HG03097 (cell line): ENCODE measurements at regions not wholly inside any gene's neighbourhood (a gene's known extent, or its start where the extent isn't known, plus 50 kb on each side); places are given as distances from the start of the nearest gene placed in this dataset.
"Not testable (repeated sequence)": the region's sequence is repeated elsewhere in the genome, so short reads cannot be mapped to it uniquely, and the experiment has no call there.

Source experiments
- ATAC-seq: cut with Tn5 transposase; IDR thresholded peaks from one replicate; pipeline ENCODE4 v1.9.1; 2021; ENCODE audit not compliant: unreplicated experiment, low FRiP score

- no peak for ATAC-seq
Observed at GRCh38 chr13:58463841-58464240, 832.3 kb downstream of the PCDH17 start.

GRCh38 chr13:58467176-58467575, 835.6 kb downstream of the PCDH17 start:
- ATAC-seq = no peak

GRCh38 chr13:58472483-58472882, 840.9 kb downstream of the PCDH17 start:
- no peak for ATAC-seq

GRCh38 chr13:58474581-58474980, 843.0 kb downstream of the PCDH17 start:
- ATAC-seq = no peak

- ATAC-seq = no peak
Observed at GRCh38 chr13:58476206-58476918, 844.8 kb downstream of the PCDH17 start.

GRCh38 chr13:58478858-58479257, 847.3 kb downstream of the PCDH17 start:
- no peak for ATAC-seq

GRCh38 chr13:58480061-58480460, 848.5 kb downstream of the PCDH17 start:
- ATAC-seq = no peak

- ATAC-seq = no peak
Observed at GRCh38 chr13:58488251-58488650, 856.7 kb downstream of the PCDH17 start.

GRCh38 chr13:58495668-58496067, 864.1 kb downstream of the PCDH17 start:
- ATAC-seq = no peak

- no peak for ATAC-seq
Observed at GRCh38 chr13:58500938-58501337, 869.4 kb downstream of the PCDH17 start.

- ATAC-seq = not testable (repeated sequence)
Observed at GRCh38 chr13:58504202-58504700, 872.7 kb downstream of the PCDH17 start.

GRCh38 chr13:58505262-58505920, 873.8 kb downstream of the PCDH17 start:
- not testable (repeated sequence) for ATAC-seq

GRCh38 chr13:58528351-58528750, 896.8 kb downstream of the PCDH17 start:
- no peak for ATAC-seq

- no peak for ATAC-seq
Observed at GRCh38 chr13:58531614-58532013, 900.1 kb downstream of the PCDH17 start.

GRCh38 chr13:58542530-58542929, 911.0 kb downstream of the PCDH17 start:
- no peak for ATAC-seq

- no peak for ATAC-seq
Observed at GRCh38 chr13:58547419-58547818, 915.9 kb downstream of the PCDH17 start.

- no peak for ATAC-seq
Observed at GRCh38 chr13:58566176-58566575, 934.6 kb downstream of the PCDH17 start.

GRCh38 chr13:58573743-58574142, 942.2 kb downstream of the PCDH17 start:
- no peak for ATAC-seq

GRCh38 chr13:58574791-58575190, 943.2 kb downstream of the PCDH17 start:
- ATAC-seq = no peak

- ATAC-seq = no peak
Observed at GRCh38 chr13:58579468-58579867, 947.9 kb downstream of the PCDH17 start.

GRCh38 chr13:58583966-58584365, 952.4 kb downstream of the PCDH17 start:
- ATAC-seq = no peak

GRCh38 chr13:58584610-58585009, 953.1 kb downstream of the PCDH17 start:
- no peak for ATAC-seq
